H9 (cell line): ENCODE measurements at regions not wholly inside any gene's neighbourhood (a gene's known extent, or its start where the extent isn't known, plus 50 kb on each side); places are given as distances from the start of the nearest gene placed in this dataset.

Experiments used
- DNase-seq: peaks from one replicate; pipeline ENCODE4 v3.0.0-alpha.2; 2017
- H2AFZ ChIP-seq: one replicate; pipeline ENCODE4 v1.6.1; 2013; ENCODE audit warnings: mild to moderate bottlenecking, low read length, control low read depth, moderate library complexity
- H2AK5ac ChIP-seq: 2 replicates; pipeline ENCODE4 v1.6.1; 2013; ENCODE audit warnings: low read length, control low read depth, mixed read lengths; ENCODE audit not compliant: insufficient read length
- H2BK120ac ChIP-seq: one replicate; pipeline ENCODE4 v1.6.1; 2013; ENCODE audit warnings: low read depth, mild to moderate bottlenecking, low read length, control low read depth, inconsistent platforms; ENCODE audit not compliant: poor library complexity, severe bottlenecking
- H2BK12ac ChIP-seq: 2 replicates; pipeline ENCODE4 v1.6.1; 2013; ENCODE audit warnings: low read length, control low read depth, mixed read lengths, low read depth; ENCODE audit not compliant: insufficient read length
- H2BK15ac ChIP-seq: 2 replicates; pipeline ENCODE4 v1.6.1; 2013; ENCODE audit warnings: low read depth, low read length, control low read depth
- H2BK20ac ChIP-seq: one replicate; pipeline ENCODE4 v1.6.1; 2013; ENCODE audit warnings: low read depth, mild to moderate bottlenecking, low read length, control low read depth, inconsistent platforms; ENCODE audit not compliant: poor library complexity, severe bottlenecking
- H2BK5ac ChIP-seq: 2 replicates; pipeline ENCODE4 v1.6.1; 2013; ENCODE audit warnings: low read length, control low read depth, mixed read lengths; ENCODE audit not compliant: insufficient read length
- H3K14ac ChIP-seq: 2 replicates; pipeline ENCODE4 v1.6.1; 2013; ENCODE audit warnings: low read length, control low read depth; ENCODE audit not compliant: insufficient read depth
- H3K18ac ChIP-seq: 2 replicates; pipeline ENCODE4 v1.6.1; 2013; ENCODE audit warnings: low read depth, mild to moderate bottlenecking, mixed read lengths, low read length, control low read depth; ENCODE audit not compliant: insufficient read length
- H3K23ac ChIP-seq: 2 replicates; pipeline ENCODE4 v1.6.1; 2013; ENCODE audit warnings: low read length, control low read depth, mixed read lengths, low read depth; ENCODE audit not compliant: insufficient read length
- H3K23me2 ChIP-seq: 2 replicates; pipeline ENCODE4 v1.6.1; 2013; ENCODE audit warnings: low read depth, mild to moderate bottlenecking, mixed read lengths, low read length, control low read depth; ENCODE audit not compliant: insufficient read length, poor library complexity, severe bottlenecking
- H3K27ac ChIP-seq: 2 replicates; pipeline ENCODE4 v1.5.1; 2013; ENCODE audit warnings: low read length, control low read depth, mixed read lengths, low read depth; ENCODE audit not compliant: insufficient read length
- H3K27me3 ChIP-seq: 2 replicates; pipeline ENCODE4 v1.6.1; 2013; ENCODE audit warnings: low read length, control low read depth, inconsistent platforms; ENCODE audit not compliant: insufficient read depth
- H3K4ac ChIP-seq: 2 replicates; pipeline ENCODE4 v1.6.1; 2013; ENCODE audit warnings: low read depth, mild to moderate bottlenecking, control low read depth, inconsistent platforms, low read length, moderate library complexity
- H3K4me1 ChIP-seq: 2 replicates; pipeline ENCODE4 v1.6.1; 2013; ENCODE audit warnings: low read length, control low read depth, inconsistent platforms; ENCODE audit not compliant: insufficient read depth
- H3K4me2 ChIP-seq: 2 replicates; pipeline ENCODE4 v1.6.1; 2013; ENCODE audit warnings: low read length, control low read depth, mixed read lengths; ENCODE audit not compliant: insufficient read length, insufficient read depth
- H3K56ac ChIP-seq: 2 replicates; pipeline ENCODE4 v1.6.1; 2013; ENCODE audit warnings: low read depth, mild to moderate bottlenecking, mixed read lengths, low read length, control low read depth; ENCODE audit not compliant: insufficient read length
- H3K79me1 ChIP-seq: 2 replicates; pipeline ENCODE4 v1.6.1; 2013; ENCODE audit warnings: low read depth, mild to moderate bottlenecking, moderate library complexity, low read length, control low read depth, inconsistent platforms; ENCODE audit not compliant: insufficient read depth, poor library complexity, severe bottlenecking
- H3K79me2 ChIP-seq: 2 replicates; pipeline ENCODE4 v1.6.1; 2013; ENCODE audit warnings: low read length, control low read depth, inconsistent platforms; ENCODE audit not compliant: insufficient read depth
- H3K9ac ChIP-seq: 2 replicates; pipeline ENCODE4 v1.6.1; 2013; ENCODE audit warnings: low read length, control low read depth, mixed read lengths; ENCODE audit not compliant: insufficient read length; ENCODE audit errors: extremely low read depth
- H3K9me3 ChIP-seq: one replicate; pipeline ENCODE4 v1.6.1; 2013; ENCODE audit warnings: low read depth, low read length, inconsistent platforms; ENCODE audit not compliant: control insufficient read depth
- H3T11ph ChIP-seq: one replicate; pipeline ENCODE4 v1.6.1; 2013; ENCODE audit warnings: mild to moderate bottlenecking, low read length, control low read depth, inconsistent platforms
- H4K20me1 ChIP-seq: one replicate; pipeline ENCODE4 v1.6.1; 2013; ENCODE audit not compliant: control insufficient read depth, insufficient read length, insufficient read depth
- H4K5ac ChIP-seq: 2 replicates; pipeline ENCODE4 v1.6.1; 2013; ENCODE audit warnings: low read depth, mild to moderate bottlenecking, mixed read lengths, low read length, control low read depth; ENCODE audit not compliant: insufficient read length
- H4K8ac ChIP-seq: replicated peaks from 2 replicates; pipeline ENCODE4 v1.6.1; 2013; ENCODE audit warnings: low read length, control low read depth, mixed read lengths, low read depth; ENCODE audit not compliant: insufficient read length
- H4K91ac ChIP-seq: 2 replicates; pipeline ENCODE4 v1.6.1; 2013; ENCODE audit warnings: low read depth, mild to moderate bottlenecking, moderate library complexity, mixed read lengths, low read length, control low read depth; ENCODE audit not compliant: insufficient read length
- H3K27ac Mint-ChIP-seq, 3 experiments: 2 replicates in 2 of 3; 3 replicates in 1 of 3; pipeline ENCODE4 v1.8.0; 2020 to 2021; ENCODE audit warnings: mixed read lengths in 3 of 3, mild to moderate bottlenecking in 1 of 3, moderate library complexity in 1 of 3
- H3K27me3 Mint-ChIP-seq: 2 replicates; pipeline ENCODE4 v1.8.0; 2021; ENCODE audit warnings: low read depth, mild to moderate bottlenecking, moderate library complexity, mixed read lengths
- H3K36me3 Mint-ChIP-seq, 3 experiments: 2 replicates in 2 of 3; 3 replicates in 1 of 3; pipeline ENCODE4 v1.8.0; 2020 to 2021; ENCODE audit warnings: low read depth in 3 of 3, mixed read lengths in 3 of 3; ENCODE audit not compliant: insufficient read depth in 1 of 3
- H3K4me1 Mint-ChIP-seq, 2 experiments: 2 replicates each; pipeline ENCODE4 v1.8.0; 2020; ENCODE audit warnings: mixed read lengths in 2 of 2
- H3K4me3 Mint-ChIP-seq, 2 experiments: 2 replicates in 1 of 2; 3 replicates in 1 of 2; pipeline ENCODE4 v1.8.0; 2020 to 2021; ENCODE audit warnings: mild to moderate bottlenecking in 2 of 2, mixed read lengths in 2 of 2, moderate library complexity in 1 of 2
- H3K9me3 Mint-ChIP-seq, 2 experiments: 2 replicates in 1 of 2; 3 replicates in 1 of 2; pipeline ENCODE4 v1.8.0; 2020; ENCODE audit warnings: mild to moderate bottlenecking in 2 of 2, mixed read lengths in 2 of 2, moderate library complexity in 1 of 2
- WGBS: extraction: QIAGEN DNeasy Blood & Tissue Kit; methylation state at CpG from one replicate; pipeline ENCODE4 v1.1.7; 2013; ENCODE audit warnings: missing lambda C conversion rate, low lambda C conversion rate, mixed read lengths; ENCODE audit not compliant: insufficient read length; ENCODE audit errors: extremely low coverage; 5-methylcytosine and 5-hydroxymethylcytosine counted together
- TF ChIP-seq, protein P1 (sequence below): fragments of 200-600 bp; sonication (generic); conservative IDR thresholded peaks from 3 replicates; pipeline ENCODE4 v1.8.0; 2021; ENCODE audit warnings: antibody characterized with exemption, mild to moderate bottlenecking

DNA sequence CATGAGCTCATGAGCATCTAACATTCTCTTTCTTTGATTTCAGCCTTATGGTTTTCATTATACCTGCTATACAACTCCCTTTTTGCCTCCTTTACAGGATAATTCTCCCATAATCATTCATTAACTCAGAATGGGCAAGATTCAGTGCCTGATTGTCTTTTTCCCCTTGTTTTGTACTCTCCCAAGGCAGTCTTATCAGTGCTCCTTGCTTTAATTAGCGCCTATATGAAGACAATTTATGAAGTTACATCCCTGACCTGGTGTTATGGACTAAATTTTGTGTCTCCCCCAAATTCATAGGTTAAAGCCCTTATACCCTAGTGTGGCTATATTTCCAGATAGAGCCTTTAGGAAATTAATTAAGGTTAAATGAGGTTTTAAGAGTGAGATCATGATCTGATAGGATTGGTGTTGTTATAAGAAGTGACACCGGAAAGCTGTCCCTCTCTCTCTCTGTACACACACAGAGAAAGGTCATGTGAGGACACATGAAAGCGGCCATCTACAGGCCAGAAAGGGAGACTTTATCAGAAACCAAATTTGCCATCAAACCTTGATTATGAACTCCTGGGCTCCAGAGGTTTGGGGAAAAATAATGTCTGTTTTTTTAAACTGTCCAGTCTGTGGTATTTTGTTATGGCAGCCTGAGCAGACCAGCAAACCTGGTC, 185.8 kb upstream of the CHODL start:
- Histone ChIP-seq H2BK120ac (no peak overlapping the region), H2BK15ac (no peak overlapping the region), H3K23me2 (no peaks in the 10 kb centered on the region), H3K79me2 (no peaks in the 10 kb centered on the region), H4K20me1 (no peaks in the 10 kb centered on the region), H3K9ac (no peak overlapping the region), H4K5ac (no peak overlapping the region), H2BK5ac (no peak overlapping the region), H3K27me3 (no peaks in the 10 kb centered on the region), H3K9me3 (no peaks in the 10 kb centered on the region), H2AFZ (no peak overlapping the region), H3K56ac (no peak overlapping the region), H4K91ac (no peak overlapping the region), H3K18ac (no peak overlapping the region), H2AK5ac (no peak overlapping the region), H3K23ac (no peak overlapping the region), H4K8ac (no peak overlapping the region), H3K27ac (no peak overlapping the region), H3K14ac (no peak overlapping the region), H2BK20ac (no peak overlapping the region), H3K4me1 (no peaks in the 10 kb centered on the region), H3T11ph (no peak overlapping the region), H3K4me2 (no peak overlapping the region), H3K4ac (no peak overlapping the region), H3K79me1 (no peaks in the 10 kb centered on the region), H2BK12ac (no peak overlapping the region)
- Mint-ChIP-seq H3K4me1 (peaks cover 6 to 14% of the 10 kb centered on the region in 2 experiments), H3K27me3 (no peaks in the 10 kb centered on the region), H3K4me3 (no peak overlapping the region), H3K27ac (no peak overlapping the region), H3K36me3 (peaks cover 0 to 4% (median 0%) of the 10 kb centered on the region in 3 experiments; a peak in 2 of 7 replicates), H3K9me3 (no peaks in the 10 kb centered on the region; a peak in 1 of 5 replicates)
- no peak for DNase-seq
- WGBS, result no CpG with 5 or more reads among the region's 3 CpGs
- TF ChIP-seq, protein P1, sequence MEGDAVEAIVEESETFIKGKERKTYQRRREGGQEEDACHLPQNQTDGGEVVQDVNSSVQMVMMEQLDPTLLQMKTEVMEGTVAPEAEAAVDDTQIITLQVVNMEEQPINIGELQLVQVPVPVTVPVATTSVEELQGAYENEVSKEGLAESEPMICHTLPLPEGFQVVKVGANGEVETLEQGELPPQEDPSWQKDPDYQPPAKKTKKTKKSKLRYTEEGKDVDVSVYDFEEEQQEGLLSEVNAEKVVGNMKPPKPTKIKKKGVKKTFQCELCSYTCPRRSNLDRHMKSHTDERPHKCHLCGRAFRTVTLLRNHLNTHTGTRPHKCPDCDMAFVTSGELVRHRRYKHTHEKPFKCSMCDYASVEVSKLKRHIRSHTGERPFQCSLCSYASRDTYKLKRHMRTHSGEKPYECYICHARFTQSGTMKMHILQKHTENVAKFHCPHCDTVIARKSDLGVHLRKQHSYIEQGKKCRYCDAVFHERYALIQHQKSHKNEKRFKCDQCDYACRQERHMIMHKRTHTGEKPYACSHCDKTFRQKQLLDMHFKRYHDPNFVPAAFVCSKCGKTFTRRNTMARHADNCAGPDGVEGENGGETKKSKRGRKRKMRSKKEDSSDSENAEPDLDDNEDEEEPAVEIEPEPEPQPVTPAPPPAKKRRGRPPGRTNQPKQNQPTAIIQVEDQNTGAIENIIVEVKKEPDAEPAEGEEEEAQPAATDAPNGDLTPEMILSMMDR, result no peak
